Urinary bladder (tissue), 3 donors: ENCODE measurements at regions not wholly inside any gene's neighbourhood (a gene's known extent, or its start where the extent isn't known, plus 50 kb on each side); places are given as distances from the start of the nearest gene placed in this dataset.

Source experiments
- DNase-seq: peaks from one replicate; pipeline ENCODE4 v3.0.0-alpha.2; 2015; ENCODE audit errors: extremely low spot score
- H3K27ac ChIP-seq: one replicate; pipeline ENCODE4 v1.5.1; 2013; ENCODE audit warnings: low read depth, mild to moderate bottlenecking, moderate library complexity
- H3K36me3 ChIP-seq: one replicate; pipeline ENCODE4 v1.6.1; 2013; ENCODE audit warnings: mild to moderate bottlenecking, moderate library complexity; ENCODE audit not compliant: insufficient read depth
- H3K4me1 ChIP-seq: one replicate; pipeline ENCODE4 v1.6.1; 2013; ENCODE audit warnings: mild to moderate bottlenecking, moderate library complexity; ENCODE audit not compliant: insufficient read depth
- H3K4me3 ChIP-seq: one replicate; pipeline ENCODE4 v1.5.1; 2013; ENCODE audit warnings: low read depth, low read length
- WGBS: extraction: QIAGEN DNeasy Blood & Tissue Kit; methylation state at CpG from one replicate; pipeline ENCODE4 v1.1.7; 2013; 5-methylcytosine and 5-hydroxymethylcytosine counted together
- donor health status: healthy with polysubstance abuse.
- donor health status: healthy.

DNA sequence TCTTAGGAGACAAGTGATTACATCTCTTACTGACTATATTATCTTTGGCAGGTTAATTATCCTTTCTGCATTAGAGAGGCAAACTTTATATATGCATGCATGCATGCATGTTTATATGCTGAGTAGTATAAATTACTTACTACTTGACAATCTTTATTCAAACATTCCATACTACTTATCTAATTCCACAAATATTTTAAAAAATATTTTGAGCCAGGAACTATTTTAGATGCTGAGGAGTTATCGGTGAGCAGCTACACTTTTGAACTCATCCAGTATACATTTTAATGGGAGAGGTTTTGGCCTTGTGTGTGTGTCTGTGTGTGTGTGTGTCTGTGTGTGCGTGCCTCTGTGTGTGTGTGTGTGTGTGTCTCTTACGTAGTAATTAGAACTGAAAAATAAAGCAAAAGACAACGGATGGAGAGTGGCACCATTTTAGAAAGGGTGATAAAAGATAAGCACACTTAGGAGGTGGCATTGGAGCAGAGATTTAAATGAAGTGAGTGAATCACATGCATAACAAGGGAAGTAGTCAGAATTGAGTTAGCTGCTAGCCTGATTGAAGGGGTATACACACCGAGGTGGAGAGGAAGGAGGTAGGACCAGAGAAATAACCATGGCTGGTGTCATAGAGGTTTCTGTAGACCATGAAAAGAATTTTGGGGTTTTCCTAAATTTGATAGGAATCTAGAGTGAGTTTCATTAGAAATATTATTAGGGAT is 1488.4 kb downstream of the MRPL39 start:
- no peak for DNase-seq
- Histone ChIP-seq H3K36me3 (no peaks in the 10 kb centered on the region), H3K27ac (no peak overlapping the region), H3K4me1 (no peaks in the 10 kb centered on the region), H3K4me3 (no peak overlapping the region)
- 51% methylated on average over 5 of the region's 5 CpGs for WGBS

DNA sequence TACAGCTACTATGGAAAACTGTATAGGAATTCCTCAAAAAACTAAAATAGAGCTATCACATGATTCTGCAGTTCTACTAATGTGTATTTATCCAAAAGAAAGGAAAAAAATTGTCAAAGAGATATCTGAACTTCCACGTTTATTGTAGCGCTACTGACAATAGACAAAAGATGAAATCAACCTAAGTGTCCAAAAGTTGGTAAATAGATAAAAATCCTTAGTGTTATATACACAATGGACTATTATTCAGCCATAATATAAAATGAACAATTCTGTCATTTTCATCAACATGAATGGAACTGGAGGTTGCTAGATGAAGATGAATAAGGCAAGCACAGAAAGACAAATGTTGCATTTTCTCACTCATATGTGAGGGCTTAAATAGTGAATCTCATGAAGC is 1492.1 kb downstream of the MRPL39 start:
- Histone ChIP-seq H3K4me1 (no peaks in the 10 kb centered on the region), H3K36me3 (no peaks in the 10 kb centered on the region), H3K27ac (no peak overlapping the region), H3K4me3 (no peak overlapping the region)
- WGBS = 85% methylated on average over 2 of the region's 2 CpGs
- DNase-seq = no peak

GRCh38 chr21:24112020-24112419 is 1495.3 kb downstream of the MRPL39 start:
- Histone ChIP-seq H3K4me1 (no peaks in the 10 kb centered on the region), H3K36me3 (no peaks in the 10 kb centered on the region)
- WGBS = 42% methylated on average over 5 of the region's 5 CpGs

GRCh38 chr21:24110846-24111245 is 1496.4 kb downstream of the MRPL39 start:
- Histone ChIP-seq H3K27ac (no peak overlapping the region), H3K4me3 (no peak overlapping the region), H3K4me1 (no peaks in the 10 kb centered on the region), H3K36me3 (no peaks in the 10 kb centered on the region)
- no peak for DNase-seq

More at GRCh38 chr21:24112020-24112419, 1495.3 kb downstream of the MRPL39 start:
- H3K4me3 ChIP-seq = no peak overlapping the region
- DNase-seq = no peak
- H3K27ac ChIP-seq = no peak overlapping the region

DNA sequence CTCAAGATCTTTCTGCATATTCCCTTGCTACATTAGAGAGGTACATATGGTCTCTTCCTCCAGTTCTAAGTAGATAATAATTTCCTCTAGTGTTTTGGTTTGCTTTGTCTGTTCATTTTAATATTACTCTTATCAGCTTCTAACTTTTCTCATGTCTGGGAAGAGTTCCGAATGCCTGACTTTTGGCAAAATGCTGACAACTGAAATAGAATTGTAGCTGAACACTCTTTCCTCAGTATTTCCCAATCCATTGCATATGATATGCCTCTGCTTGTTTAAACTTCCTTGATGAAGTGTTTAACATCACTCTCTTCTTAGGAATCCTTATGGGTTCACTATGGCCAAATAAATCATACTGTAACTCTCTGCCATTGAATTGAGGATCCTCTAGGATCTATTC is 1510.1 kb downstream of the MRPL39 start:
- Histone ChIP-seq H3K4me1 (no peaks in the 10 kb centered on the region), H3K4me3 (no peak overlapping the region), H3K36me3 (no peaks in the 10 kb centered on the region), H3K27ac (no peak overlapping the region)
- peak; percentile 2 for DNase-seq
- WGBS = 0% methylated on average over 1 of the region's 1 CpG

GRCh38 chr21:24096651-24097050 is 1510.6 kb downstream of the MRPL39 start:
- WGBS = 89% methylated on average over 1 of the region's 1 CpG
- no peak overlapping the region for H3K4me3 ChIP-seq
- no peak overlapping the region for H3K27ac ChIP-seq
- H3K36me3 ChIP-seq = no peaks in the 10 kb centered on the region
- no peaks in the 10 kb centered on the region for H3K4me1 ChIP-seq
- peak; percentile 25 for DNase-seq

DNA sequence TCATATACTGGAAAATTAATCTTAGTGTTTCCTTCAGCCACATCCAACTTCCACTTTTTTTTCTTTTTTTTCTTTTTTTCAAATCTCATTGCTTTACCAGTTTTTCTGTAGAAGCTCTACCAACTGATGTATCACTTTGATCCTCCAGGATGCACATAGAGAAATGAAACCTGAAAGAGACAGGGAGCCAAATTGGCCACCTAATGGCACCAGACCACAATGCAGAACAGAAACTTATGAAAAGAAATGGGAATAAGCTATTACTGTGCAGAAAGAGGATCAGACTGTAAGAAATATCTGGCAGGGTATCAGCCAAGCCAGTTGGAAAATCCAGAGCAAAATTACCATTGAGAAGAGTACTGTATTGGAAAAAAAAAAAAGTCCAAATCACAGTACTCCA is 1514.2 kb downstream of the MRPL39 start:
- no peak overlapping the region for H3K4me3 ChIP-seq
- H3K36me3 ChIP-seq = no peaks in the 10 kb centered on the region
- H3K27ac ChIP-seq = no peak overlapping the region
- no peak for DNase-seq
- no peaks in the 10 kb centered on the region for H3K4me1 ChIP-seq

GRCh38 chr21:24076179-24076578 is 1531.1 kb downstream of the MRPL39 start:
- no peak overlapping the region for H3K4me3 ChIP-seq
- H3K36me3 ChIP-seq = no peaks in the 10 kb centered on the region
- no peaks in the 10 kb centered on the region for H3K4me1 ChIP-seq
- H3K27ac ChIP-seq = no peak overlapping the region
- DNase-seq = no peak

DNA sequence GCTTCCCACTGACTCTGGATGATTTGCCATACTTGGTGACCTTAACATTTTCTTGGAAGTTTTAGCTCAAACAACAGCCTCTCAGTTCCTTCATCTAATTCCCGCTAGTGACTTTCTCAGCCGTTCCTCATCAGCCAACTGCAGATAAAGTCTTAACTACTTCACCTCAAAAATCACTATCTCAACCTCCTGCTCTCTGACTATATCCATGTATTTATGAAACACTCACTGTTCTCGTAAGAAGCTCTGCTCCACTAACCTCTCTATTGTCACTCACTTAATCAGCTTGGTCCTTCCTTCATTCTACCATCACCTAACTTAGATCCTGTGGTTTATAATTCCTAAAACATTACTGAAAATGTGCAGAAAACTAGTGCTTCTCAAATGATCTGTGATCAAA is 1551.6 kb downstream of the MRPL39 start:
- Histone ChIP-seq H3K4me1 (no peaks in the 10 kb centered on the region), H3K36me3 (no peaks in the 10 kb centered on the region), H3K4me3 (no peak overlapping the region), H3K27ac (no peak overlapping the region)
- no peak for DNase-seq
- WGBS = 56% methylated on average over 3 of the region's 3 CpGs

- DNase-seq = no peak
- H3K27ac ChIP-seq = no peak overlapping the region
- 70% methylated on average over 2 of the region's 2 CpGs for WGBS
- no peaks in the 10 kb centered on the region for H3K4me1 ChIP-seq
- H3K4me3 ChIP-seq = no peak overlapping the region
- no peaks in the 10 kb centered on the region for H3K36me3 ChIP-seq
Observed at GRCh38 chr21:24050231-24050630, 1557.0 kb downstream of the MRPL39 start.

GRCh38 chr21:24046829-24047443 is 1560.3 kb downstream of the MRPL39 start:
- H3K36me3 ChIP-seq = no peaks in the 10 kb centered on the region
- H3K4me1 ChIP-seq = no peaks in the 10 kb centered on the region
- 83% methylated on average over 6 of the region's 6 CpGs for WGBS
- no peak overlapping the region for H3K4me3 ChIP-seq
- DNase-seq = no peak
- H3K27ac ChIP-seq = no peak overlapping the region

- Histone ChIP-seq H3K27ac (no peak overlapping the region), H3K4me3 (no peak overlapping the region), H3K36me3 (no peaks in the 10 kb centered on the region), H3K4me1 (no peaks in the 10 kb centered on the region)
- peak; percentile 32 for DNase-seq
- WGBS = 2% methylated on average over 2 of the region's 2 CpGs
Observed at GRCh38 chr21:24045775-24046215, 1561.5 kb downstream of the MRPL39 start.

- no peak for DNase-seq
- no peak overlapping the region for H3K27ac ChIP-seq
- H3K36me3 ChIP-seq = no peaks in the 10 kb centered on the region
- no peaks in the 10 kb centered on the region for H3K4me1 ChIP-seq
- 47% methylated on average over 4 of the region's 4 CpGs for WGBS
- H3K4me3 ChIP-seq = no peak overlapping the region
Observed at GRCh38 chr21:24045373-24045772, 1561.9 kb downstream of the MRPL39 start.

DNA sequence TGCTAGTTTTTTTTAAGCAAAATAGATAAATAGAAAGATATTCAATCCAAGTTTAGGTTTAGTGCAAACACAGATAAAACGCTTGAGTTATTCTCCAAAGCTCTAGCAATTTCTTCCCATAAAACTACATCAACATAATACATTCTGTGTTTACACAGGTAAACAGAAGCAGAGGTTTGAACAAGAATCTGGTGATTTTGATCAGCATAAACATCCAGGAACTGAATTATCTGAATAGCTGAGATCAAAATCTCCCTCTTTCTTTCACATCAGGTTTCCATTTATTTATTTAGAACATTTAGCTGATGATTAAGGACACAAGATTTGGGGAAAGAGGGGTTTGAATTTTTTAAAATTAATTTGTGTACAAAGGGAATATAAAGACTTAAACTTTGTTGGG is 1564.6 kb downstream of the MRPL39 start:
- no peaks in the 10 kb centered on the region for H3K4me1 ChIP-seq
- WGBS = 34% methylated on average over 1 of the region's 1 CpG
- H3K27ac ChIP-seq = no peak overlapping the region
- no peak for DNase-seq
- H3K4me3 ChIP-seq = no peak overlapping the region
- H3K36me3 ChIP-seq = no peaks in the 10 kb centered on the region
